ELF-1 (cell line): ENCODE measurements at regions not wholly inside any gene's neighbourhood (a gene's known extent, or its start where the extent isn't known, plus 50 kb on each side); places are given as distances from the start of the nearest gene placed in this dataset.

Experiments used
- DNase-seq: peaks from one replicate; pipeline ENCODE4 v3.0.0-alpha.2; 2016; ENCODE audit warnings: low read depth, low spot score

DNA sequence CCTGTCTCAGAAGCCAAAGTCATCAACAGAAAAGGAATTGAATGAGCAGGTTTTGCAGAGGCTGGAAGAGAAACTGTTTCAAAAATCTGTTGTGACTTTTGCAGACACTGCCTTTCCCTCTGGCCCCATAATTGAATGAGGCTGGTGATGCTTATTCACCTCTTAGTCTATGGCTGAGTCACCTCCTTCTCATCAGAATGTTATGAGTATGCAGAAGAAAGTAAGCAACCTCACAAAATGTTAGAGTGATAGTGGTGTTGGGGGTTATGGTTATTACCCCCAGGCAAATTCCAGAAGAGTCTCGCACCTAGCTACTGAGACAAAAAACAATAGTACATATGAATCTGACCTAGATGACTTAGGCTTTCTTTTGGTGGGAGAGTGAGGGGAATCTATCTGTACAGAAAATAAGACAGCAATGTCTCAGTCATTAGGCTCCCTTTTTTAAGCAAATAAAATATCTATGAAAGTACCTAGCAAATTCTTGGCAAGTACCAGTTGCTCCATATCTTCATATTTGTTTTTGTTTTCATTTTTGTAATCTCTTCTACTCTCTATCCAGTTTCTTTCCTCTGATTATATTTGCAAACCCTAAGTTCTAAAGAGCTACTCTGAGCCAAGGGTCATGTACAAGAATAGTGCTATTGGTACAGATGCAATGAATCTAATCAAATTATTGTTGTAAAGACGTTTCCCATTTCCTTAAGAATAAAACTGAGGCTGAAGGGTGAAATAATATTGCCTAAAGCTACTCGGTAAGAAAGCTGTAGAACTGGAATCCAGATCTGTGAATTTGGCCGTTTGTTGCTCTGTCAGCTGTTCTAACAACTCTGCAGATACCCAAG lies 498.1 kb upstream of the TNC start:
- no peak for DNase-seq

DNA sequence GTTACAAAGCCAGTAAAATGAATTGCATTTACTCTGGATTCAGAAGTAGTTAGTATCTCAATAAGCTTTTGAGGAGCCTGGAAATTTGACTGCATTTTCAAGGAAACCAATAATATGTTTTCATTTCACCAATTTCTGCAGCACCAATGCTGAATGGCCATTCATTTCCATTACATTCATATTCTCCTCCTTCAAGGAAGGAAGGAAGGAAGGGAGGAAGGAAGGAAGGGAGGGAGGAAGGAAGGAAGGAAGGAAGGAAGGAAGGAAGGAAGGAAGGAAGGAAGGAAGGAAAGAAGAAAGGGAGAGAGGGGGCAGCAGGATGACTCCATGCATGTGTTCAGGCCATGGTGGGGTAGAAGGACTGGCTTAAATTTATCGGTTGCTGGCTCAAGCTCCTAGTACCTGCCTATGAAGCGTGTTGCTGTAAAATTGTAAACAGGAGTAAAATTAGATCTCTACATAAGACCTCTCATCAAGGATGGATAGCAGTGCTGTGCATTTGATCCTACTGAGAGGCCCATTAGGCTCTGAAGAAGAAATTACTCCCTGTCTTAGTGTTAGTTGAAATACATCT lies 498.8 kb upstream of the TNC start:
- DNase-seq, result no peak

DNA sequence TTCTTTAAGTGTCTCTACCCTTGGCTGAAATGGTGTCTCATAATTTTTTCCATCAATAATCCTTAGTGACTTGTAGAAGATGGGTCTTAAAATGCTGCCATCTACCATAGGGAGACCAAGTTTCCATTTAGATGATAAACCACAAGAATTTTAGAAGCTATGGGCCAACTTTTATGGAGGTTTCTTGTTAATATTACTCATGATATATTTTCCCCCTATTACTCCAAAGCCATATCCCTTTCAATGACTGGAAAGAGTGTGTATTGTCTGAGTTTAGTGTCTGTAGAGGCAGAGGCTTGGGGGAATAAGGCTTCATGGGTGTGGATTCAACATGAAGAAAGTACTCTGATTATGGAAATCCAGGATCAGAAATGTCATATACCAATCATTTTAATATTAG lies 507.3 kb upstream of the TNC start:
- no peak for DNase-seq

DNA sequence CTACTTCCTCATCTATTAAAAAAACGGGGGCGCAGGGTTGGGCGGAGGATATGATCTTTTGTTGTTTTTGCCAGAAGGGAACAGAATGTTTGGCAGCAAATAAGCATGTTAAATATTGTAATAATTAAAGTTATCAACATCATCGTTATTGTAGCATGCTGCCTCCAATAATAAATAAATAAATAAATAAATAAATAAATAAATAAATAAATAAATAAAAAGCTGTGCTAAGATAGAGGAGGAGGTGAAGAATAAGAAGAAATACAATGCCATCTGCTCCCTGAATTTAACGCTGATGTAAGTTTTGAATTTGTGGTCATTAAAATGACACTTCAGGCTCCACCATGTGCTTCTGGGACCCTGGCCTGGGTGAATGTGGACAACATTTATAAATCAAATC lies 508.0 kb upstream of the TNC start:
- no peak for DNase-seq

DNA sequence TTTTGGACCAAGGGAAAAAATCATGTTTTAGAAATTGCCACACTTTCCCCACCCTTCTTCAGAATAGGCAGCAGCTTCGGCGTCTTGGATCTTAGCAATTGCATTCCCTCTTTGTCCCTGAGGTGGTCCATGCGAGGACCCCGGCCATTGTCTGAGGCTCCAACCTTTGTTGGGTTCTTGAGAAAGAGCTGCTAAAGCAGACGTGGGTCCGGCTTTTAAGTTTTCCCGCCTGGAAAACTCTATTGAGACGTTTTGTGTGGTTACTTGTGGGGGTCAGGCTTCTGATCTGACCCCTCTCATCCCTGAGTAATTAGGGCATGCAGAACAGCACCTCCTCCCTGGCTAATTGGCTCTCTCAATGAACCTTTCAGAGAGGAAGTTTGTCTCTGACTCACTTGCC lies 509.6 kb upstream of the TNC start:
- DNase-seq, result no peak

DNA sequence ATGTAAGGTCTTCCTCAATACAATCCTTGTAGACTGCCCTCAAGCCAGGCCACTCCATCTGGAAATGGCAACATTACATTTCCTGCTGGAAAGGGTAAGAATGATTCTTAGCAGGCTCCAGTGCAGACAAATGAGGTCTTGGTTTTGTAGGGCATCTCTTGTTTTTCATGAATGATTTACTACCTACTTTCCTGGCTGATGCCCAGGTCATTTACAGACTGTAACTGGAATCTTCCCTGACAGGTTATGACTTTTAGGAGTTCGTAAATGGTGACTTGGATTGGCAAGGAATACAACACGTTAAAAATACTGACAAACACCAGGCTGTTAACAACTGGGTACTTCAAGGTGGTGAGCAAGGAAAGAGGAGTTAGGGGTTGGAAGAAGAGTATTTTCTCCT lies 510.5 kb upstream of the TNC start:
- DNase-seq, result no peak

DNA sequence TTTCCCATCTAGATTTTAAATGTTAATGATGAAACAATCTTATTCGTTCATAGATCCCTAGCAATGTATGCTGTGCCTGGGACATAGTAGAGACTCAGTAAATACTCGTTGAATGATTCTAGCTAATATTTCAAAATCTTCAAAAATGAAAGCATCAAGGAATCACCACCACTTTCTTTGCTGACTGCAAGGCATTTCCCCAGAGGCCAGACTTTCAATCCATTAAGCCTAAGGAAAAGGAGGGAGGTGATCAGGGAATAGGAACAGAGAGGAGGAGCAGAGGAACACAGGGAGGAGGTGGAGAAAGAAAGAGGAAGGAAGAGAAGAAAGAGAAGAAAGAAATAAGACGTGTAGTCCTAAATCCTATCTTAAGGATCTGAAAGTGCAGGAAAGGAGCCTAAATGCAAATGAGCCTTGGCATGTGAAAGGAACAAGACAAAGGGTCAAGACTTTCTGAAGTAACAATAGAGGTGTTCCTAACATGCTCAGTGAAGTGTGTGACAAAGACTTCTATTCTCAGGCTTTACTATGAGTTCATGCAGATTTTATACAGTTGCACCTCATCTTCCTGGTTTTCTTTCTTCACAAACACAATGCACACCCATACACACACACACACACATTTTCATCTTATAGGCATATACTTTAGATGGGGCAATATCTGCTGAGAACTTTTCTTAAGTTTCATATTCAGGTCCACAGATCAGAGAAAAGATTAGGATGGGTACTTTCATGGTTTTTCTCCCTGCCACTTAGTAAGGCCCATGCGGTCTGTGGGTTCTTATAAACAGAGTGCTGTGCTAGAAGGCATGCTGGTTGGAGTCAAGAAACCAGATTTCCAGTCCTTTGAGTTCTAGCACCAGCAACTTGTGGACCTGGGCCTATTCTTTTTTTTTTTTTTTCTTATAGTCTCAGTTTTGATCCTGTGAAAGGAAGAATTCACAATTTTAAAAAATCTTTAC lies 512.2 kb upstream of the TNC start:
- DNase-seq, result no peak

DNA sequence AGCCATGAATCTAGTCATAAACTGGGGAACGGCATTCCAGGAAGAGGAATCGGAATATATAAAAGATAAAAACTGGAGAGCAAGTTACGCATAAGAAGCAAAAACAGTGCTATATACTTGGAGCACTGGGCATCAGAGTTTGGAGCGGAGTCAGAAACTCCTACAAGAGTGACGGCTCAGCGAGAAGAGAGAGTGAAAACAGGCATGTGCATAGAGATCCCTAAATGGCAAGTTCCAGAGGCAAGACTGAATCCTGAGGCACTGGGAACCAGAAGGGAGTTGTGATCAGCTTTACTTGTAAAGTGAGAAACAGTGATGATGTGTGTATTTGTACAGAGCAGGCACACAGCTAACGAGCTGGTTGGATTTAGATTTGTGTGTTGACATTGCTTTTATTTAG lies 514.4 kb upstream of the TNC start:
- DNase-seq, result no peak

DNA sequence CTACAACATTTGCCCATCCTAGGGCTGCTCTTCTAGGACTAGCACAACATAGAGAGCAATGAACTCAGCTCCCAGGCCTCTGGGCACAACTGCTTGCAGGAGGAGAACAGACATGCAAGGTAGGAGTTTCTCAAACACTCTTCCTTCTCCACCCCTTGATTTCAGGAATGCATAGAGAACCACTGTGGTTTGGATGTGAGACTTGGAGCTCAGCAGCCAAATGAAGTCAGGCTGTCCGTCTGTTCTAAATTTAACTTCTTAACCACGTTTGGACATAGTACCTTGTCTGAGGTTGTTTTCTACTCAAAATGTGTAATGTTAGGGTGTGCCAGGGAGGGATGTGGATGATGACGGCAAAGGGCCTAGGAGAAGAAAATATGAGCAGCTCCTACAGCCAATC lies 515.1 kb upstream of the TNC start:
- no peak for DNase-seq

DNA sequence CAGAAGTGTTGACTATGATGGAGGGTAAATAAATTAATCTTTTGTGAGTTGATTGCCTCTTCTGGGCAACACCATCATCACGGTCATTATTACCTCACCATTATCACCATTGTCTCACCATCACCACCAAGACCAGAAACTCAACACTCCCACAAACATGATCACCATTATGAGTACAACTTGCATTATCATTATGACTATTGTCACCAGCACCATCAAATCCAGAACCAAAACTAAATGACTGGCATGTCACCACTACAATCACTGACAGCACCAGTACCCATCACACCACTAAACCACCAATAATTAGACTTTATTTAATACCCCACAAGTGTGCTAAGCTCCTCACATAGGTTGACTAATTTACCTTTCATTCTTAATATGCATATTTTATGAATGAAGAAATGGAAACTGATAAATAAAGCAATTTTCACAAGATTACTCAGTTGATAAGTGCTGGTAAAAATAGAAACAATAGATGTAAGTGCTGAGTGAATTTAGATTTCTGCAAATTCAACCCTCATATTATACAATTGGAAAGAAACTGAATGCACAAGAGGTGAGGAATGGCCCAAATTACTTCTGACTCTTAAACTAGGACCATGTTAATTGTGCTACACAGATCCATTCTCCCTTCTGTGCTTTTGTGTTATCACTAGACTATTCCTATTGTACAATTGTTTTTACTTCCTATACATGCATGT lies 517.8 kb upstream of the PAPPA start:
- no peak for DNase-seq

DNA sequence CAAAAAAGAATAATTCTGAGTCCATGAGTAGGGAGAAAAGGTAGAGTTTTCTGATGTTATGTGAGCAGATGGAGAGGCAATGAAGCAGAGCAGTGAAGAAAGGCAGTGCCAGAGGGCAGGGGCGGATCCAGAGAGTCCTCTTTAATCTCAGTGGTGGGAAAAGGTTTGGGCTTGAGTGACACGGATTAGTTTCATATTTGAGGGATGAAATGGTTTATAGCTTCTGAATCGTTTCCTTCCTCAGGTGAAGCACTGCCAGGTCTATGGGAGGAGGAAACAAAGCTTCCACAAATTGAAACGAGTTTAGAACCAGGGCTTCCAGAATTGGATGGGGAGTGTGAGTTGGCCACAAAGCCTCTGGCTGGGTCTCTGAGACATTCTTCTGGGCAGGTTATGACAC lies 517.0 kb upstream of the PAPPA start:
- no peak for DNase-seq

DNA sequence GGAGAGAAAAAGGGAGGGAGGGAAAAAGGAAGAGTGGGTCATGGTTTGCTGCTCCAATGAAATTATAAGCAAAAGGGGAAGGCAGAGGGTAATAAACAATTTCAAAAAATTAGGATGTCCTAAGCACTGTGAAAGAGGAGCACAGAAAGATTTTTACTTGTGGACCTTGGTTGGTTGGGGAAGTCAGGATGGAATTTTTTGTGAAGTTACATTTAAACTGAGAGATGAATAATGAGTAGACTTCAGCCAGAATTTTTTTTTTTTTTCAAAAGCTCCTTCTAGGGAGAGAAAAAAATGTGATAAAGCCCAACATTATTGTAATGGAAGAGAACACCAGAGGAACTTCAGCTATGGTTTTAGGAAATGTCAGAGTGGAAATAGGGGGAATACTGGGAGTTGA lies 515.9 kb upstream of the PAPPA start:
- DNase-seq, result no peak

DNA sequence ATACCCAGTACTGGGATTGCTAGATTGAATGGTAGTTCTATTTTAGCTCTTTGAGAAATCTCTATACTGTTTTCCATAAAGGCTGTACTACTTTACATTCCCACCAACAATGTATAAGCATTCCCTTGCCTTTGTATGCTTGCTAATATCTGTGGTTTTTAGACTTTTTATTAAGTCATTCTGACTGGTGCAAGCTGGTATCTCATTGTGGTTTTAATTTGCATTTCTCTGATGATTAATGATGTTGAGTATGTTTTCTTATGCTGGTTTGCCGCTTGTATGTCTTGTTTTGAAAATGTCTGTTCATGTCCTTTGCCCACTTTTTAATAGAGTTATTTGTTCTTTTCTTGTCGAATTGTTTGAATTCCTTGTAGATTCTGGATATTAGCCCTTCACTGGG lies 512.7 kb upstream of the PAPPA start:
- DNase-seq, result no peak

DNA sequence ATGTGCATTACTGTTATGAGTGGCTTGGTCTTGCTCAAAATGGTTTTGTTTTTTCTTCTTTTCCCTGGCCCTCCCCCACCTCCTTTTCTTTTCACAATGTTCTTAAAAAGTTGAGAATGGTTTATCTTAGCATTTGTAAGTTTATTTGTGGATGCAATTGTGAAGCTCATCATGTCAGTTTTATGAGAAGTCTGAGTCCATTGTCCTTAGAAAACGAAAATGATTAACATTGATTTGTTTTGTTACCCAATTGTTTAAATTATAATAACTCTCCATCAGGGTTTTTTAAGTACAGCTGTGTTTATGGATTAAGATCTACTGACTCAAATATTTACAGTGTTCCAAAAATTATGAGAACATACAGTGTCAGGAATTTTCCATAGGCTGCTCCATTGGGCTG lies 511.3 kb upstream of the PAPPA start:
- no peak for DNase-seq

DNA sequence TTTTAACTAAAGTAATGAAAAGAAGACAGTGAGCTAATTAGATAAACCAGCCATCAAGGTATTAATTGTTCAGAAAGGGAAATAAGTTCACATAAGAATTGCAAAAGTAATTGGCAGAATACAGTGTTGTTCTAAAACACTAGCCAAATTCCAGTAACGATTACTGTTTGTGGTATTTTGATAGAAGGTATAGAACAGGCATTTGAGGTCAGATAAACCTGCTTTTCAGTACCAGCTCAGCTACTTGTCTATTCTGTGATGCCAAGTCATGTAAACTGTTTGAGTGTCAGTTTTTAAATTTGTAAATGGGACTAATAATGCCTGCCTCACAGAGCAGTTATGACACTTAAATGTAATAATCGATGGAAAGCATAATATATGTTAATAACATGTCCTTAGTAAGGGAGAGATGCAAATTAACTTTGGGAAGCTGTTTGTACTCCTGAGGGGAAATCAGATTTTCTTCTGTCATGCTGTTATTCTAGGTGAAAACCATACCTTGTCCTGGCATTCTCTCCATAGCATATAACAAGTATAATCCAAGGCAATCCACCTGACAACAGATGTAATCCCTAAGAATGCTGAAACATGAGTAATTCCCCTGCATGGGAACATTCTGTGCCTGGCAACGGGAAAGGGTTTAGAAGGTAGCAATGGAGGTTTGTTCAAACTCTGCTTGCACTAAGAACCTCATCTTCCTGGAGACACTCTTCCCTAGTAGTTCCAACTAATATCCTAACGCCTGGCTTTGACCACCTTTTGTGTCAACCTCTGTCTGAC lies 509.5 kb upstream of the PAPPA start:
- no peak for DNase-seq

DNA sequence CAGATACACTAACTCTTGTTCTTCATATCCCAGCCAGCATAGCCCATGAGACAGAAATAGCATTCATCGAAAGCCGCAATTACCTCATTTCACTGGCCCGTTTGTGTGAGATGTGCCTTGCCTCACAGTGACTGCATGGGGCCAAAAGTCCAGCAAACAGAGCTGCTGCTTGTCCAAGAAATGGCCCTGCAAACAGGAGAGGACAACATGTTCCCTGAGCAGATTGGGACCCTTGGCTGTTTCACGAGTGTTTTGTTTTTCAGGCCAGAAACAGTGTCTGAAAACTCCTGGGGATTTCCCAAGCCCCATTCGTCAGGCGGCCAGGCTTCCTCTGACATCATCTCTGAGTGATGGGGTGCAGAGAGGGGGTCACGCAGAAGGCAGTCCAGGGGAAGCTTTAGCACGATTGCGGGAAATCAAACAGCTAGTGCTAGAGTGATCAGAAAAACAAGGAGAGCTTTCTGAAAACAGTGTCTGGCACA lies 503.6 kb upstream of the PAPPA start:
- no peak for DNase-seq

DNA sequence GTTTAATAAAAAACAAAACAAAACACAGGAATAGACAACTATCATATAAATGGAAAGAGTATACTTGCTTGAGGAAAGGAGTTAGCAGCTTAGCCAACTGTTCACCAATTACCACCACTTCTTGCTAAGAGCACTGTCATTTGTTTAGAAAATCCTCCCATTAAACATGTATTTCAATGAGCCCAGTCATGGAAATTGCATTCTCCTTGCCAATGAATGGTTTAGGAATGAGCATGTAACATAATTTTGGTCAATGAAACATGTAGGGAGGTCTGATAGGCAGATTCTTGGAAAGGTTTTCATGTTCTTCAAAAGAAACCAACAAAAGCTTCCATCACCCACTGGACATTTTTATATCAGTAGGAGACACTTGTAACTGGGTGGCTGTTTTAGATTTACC lies 502.8 kb upstream of the PAPPA start:
- DNase-seq, result no peak

DNA sequence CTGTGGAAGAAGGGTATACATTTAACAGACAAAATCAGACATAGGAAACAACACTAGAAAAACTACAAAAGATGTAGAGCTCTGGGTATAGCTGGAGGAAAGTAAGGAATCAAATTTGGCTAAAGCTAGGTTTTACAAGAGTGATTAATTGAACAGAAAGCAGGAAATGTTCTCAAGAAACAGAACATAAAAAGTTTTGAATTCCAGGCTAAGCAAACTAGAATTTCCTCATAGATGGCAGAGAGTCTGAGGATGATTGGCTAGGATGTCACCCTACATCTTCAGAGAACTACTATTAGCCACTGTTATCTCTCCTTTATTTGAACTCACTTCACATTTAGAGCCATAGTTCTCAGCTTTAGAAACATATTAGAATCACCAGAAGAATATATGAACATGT lies 502.1 kb upstream of the PAPPA start:
- no peak for DNase-seq

DNA sequence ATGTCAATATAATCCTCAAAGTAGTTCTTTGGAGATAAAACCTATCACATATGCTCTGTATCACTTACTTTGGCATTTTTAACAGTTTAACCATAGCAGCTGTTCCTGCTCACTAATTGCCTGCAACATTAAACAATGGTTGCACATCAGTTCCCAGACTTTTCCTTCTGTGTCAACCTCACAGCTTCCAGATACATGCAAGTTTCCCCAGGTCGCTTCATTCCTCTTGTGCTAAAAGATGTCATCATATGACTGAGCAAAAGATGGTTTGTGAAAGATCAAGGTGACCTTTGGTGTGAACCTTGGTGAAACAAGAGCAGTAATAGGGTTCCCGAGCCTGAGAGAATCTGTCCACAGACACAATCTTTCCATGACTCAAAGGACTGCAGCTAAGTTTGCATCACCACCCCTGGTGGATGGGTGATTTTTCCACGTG lies 500.4 kb upstream of the PAPPA start:
- no peak for DNase-seq

DNA sequence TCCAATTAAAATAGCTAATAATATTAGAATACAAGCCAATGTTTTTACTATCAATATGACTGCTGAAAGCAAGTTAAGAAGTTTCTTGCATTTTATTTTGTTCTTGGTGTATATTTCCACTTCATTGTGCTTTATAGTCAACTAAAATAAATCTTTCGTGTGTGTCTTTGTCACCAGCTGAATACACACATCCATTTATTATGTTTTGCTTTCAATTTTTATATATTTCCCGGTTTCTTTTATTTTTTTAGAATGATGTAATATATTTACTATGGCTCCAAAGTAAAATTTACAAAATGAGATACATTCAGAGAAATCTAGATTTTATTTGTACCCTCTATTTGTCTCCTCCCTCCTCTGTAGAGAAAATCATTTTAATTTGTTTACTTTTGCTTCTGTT lies 495.9 kb upstream of the PAPPA start:
- no peak for DNase-seq

DNA sequence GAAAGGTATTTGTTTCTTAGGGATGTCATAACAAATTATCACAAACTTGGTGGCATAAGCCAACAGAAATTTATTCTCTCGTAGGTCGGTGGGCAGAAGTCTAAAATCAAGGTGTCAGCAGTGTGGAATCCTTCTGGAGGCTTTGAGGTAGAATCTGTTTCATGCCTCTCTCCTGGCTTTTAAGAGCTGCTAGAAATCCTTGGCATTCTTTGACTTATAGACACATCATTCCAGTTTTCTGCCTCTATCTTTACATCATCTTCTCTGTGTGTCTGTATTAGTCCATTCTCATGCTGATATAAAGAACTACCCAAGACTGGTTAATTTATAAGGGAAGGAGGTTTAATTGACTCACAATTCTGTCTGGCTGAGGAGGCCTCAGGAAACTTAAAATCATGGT lies 488.1 kb upstream of the PAPPA start:
- no peak for DNase-seq
